IPS-18a (cell line): ENCODE measurements at regions not wholly inside any gene's neighbourhood (a gene's known extent, or its start where the extent isn't known, plus 50 kb on each side); places are given as distances from the start of the nearest gene placed in this dataset.

Source experiments
- H3K27ac ChIP-seq: one replicate; pipeline ENCODE4 v1.5.1; 2013; ENCODE audit warnings: low read length
- H3K27me3 ChIP-seq: one replicate; pipeline ENCODE4 v1.6.1; 2013; ENCODE audit warnings: mild to moderate bottlenecking, low read length; ENCODE audit not compliant: control insufficient read depth, insufficient read depth
- H3K36me3 ChIP-seq: one replicate; pipeline ENCODE4 v1.6.1; 2013; ENCODE audit warnings: low read depth, low read length; ENCODE audit not compliant: control insufficient read depth
- H3K4me1 ChIP-seq: one replicate; pipeline ENCODE4 v1.6.1; 2013; ENCODE audit warnings: low read depth, low read length; ENCODE audit not compliant: control insufficient read depth
- H3K4me3 ChIP-seq: one replicate; pipeline ENCODE4 v1.5.1; 2013; ENCODE audit warnings: low read length
- H3K9ac ChIP-seq: one replicate; pipeline ENCODE4 v1.6.1; 2013; ENCODE audit warnings: mild to moderate bottlenecking, low read length, moderate library complexity
- H3K9me3 ChIP-seq: one replicate; pipeline ENCODE4 v1.6.1; 2013; ENCODE audit warnings: low read depth, low read length; ENCODE audit not compliant: control insufficient read depth

- H3K4me3 ChIP-seq = no peak overlapping the region
- H3K9ac ChIP-seq = no peak overlapping the region
- no peaks in the 10 kb centered on the region for H3K4me1 ChIP-seq
- H3K9me3 ChIP-seq = no peaks in the 10 kb centered on the region
- H3K27ac ChIP-seq = no peak overlapping the region
- no peaks in the 10 kb centered on the region for H3K27me3 ChIP-seq
- no peaks in the 10 kb centered on the region for H3K36me3 ChIP-seq
Measured at GRCh38 chr18:75927791-75928190, 500.3 kb upstream of the SMIM21 start.

DNA sequence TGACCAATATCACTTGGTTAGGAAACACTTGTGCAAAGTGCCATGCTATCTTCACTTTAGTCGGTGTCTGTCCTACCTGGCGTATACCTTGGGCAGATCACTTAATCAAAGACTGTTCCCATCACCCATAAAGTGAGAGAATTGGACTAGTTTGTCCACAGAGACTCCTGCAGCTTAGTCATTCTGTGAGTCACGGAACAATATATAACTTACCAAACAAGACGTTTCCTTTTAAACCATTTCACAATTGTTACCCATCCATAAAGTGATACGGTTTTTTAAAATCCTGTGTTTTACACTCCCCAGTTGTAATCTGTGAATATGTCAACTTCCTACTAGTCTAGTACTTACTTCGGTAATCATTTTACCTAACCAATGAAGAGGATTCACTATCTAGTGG, 499.3 kb upstream of the SMIM21 start:
- Histone ChIP-seq H3K27ac (no peak overlapping the region), H3K36me3 (no peaks in the 10 kb centered on the region), H3K27me3 (no peaks in the 10 kb centered on the region), H3K9ac (no peak overlapping the region), H3K9me3 (no peaks in the 10 kb centered on the region), H3K4me1 (no peaks in the 10 kb centered on the region), H3K4me3 (no peak overlapping the region)

GRCh38 chr18:75923169-75923568, 495.7 kb upstream of the SMIM21 start:
- Histone ChIP-seq H3K27me3 (no peaks in the 10 kb centered on the region), H3K4me3 (no peak overlapping the region), H3K9ac (no peak overlapping the region), H3K36me3 (no peaks in the 10 kb centered on the region), H3K4me1 (no peaks in the 10 kb centered on the region), H3K9me3 (no peaks in the 10 kb centered on the region), H3K27ac (no peak overlapping the region)

DNA sequence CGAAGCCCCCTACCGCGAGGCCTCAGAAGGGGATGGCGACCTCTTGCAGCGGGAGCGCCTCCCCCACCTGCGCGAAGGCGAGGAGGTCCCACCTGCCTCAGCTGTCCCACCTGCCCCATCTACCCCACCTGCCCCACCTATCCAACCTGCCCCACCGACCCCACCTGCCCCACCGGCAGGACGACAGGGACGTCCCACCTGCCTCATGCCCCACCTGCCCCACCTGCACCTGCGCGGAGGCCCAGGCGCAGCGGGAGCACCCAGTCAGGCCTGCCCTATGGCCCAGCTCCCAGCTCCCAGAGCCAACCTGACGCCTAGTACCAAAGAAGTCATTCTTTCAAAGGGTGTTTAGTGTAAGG, 489.1 kb upstream of the SMIM21 start:
- Histone ChIP-seq H3K9me3 (no peaks in the 10 kb centered on the region), H3K4me3 (peak overlapping the region; percentile 63), H3K9ac (no peak overlapping the region)

DNA sequence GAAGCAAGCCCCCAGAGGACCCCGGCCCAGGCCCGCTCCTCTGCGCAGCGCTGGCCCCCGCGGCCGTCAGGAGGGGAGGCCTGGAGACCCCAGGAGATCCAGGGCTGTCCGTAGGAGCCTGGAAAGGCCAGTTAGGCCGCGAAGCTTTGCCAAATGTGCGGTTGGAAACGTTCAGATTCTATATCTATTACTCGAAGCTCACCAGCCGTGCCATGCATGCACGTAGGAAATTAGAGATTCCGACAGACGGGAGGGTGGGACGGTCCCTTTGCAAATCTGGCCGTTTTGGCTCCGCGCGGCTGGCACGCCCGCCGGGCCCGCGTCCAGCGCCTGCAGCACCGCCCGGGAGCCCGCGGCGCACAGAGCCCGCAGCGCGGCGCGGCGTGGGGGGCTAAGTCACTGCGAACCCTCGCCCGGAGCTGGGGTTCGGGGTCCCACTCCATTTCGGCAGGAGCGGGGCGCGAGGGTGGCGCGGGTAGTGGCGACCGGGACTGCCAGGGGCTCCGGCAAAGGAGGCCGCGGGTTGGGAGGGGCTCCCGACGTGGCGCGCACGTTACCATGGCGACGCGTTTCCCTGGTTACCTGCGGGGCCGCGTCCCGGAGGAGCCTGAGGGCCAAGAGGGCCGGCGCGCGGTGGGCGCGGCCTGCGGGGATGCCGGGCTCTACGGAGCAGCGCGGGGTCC, 488.6 kb upstream of the SMIM21 start:
- H3K9me3 ChIP-seq = no peaks in the 10 kb centered on the region
- peak overlapping the region; percentile 17 for H3K9ac ChIP-seq
- H3K36me3 ChIP-seq = no peaks in the 10 kb centered on the region
- H3K27ac ChIP-seq = no peak overlapping the region
- peaks cover 17% of the 10 kb centered on the region for H3K27me3 ChIP-seq
- H3K4me3 ChIP-seq = peak overlapping the region; percentile 63
- H3K4me1 ChIP-seq = peaks cover under 1% of the 10 kb centered on the region

More for the DNA sequence above, 489.1 kb upstream of the SMIM21 start:
- no peaks in the 10 kb centered on the region for H3K4me1 ChIP-seq
- H3K36me3 ChIP-seq = no peaks in the 10 kb centered on the region
- no peak overlapping the region for H3K27ac ChIP-seq
- peaks cover 17% of the 10 kb centered on the region for H3K27me3 ChIP-seq

- H3K9me3 ChIP-seq = no peaks in the 10 kb centered on the region
- no peaks in the 10 kb centered on the region for H3K36me3 ChIP-seq
- no peak overlapping the region for H3K4me3 ChIP-seq
- no peak overlapping the region for H3K27ac ChIP-seq
- H3K4me1 ChIP-seq = peaks cover 8% of the 10 kb centered on the region
- H3K27me3 ChIP-seq = peaks cover 17% of the 10 kb centered on the region
- no peak overlapping the region for H3K9ac ChIP-seq
Measured at GRCh38 chr18:75912829-75913228, 485.3 kb upstream of the SMIM21 start.

GRCh38 chr18:75904416-75904815, 476.9 kb upstream of the SMIM21 start:
- no peak overlapping the region for H3K4me3 ChIP-seq
- H3K9me3 ChIP-seq = no peaks in the 10 kb centered on the region
- H3K27ac ChIP-seq = no peak overlapping the region
- no peak overlapping the region for H3K9ac ChIP-seq
- H3K4me1 ChIP-seq = no peaks in the 10 kb centered on the region
- no peaks in the 10 kb centered on the region for H3K36me3 ChIP-seq
- H3K27me3 ChIP-seq = no peaks in the 10 kb centered on the region

- H3K36me3 ChIP-seq = no peaks in the 10 kb centered on the region
- no peaks in the 10 kb centered on the region for H3K27me3 ChIP-seq
- no peak overlapping the region for H3K4me3 ChIP-seq
- H3K9ac ChIP-seq = no peak overlapping the region
- peaks cover 5% of the 10 kb centered on the region for H3K4me1 ChIP-seq
- no peaks in the 10 kb centered on the region for H3K9me3 ChIP-seq
- no peak overlapping the region for H3K27ac ChIP-seq
Measured at GRCh38 chr18:75898651-75899050, 471.1 kb upstream of the SMIM21 start.

DNA sequence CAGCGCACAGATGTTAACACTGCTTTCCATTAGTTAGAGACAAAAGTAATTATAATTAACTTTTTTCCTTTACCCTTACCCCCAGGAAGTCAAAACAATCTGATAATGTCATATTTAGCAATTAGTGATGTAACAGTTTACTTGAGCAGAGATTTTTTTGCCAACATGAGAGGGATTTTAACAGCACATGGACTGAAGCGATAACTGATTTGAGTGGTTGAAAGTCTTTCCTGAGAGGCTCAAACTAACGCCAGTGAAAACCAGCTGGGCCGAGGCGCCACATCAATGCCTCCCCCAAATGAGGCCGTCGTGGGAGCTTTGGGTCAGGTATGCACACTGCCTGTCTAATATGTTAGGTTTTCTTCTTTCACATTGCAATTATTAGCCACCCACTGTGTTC, 469.9 kb upstream of the SMIM21 start:
- Histone ChIP-seq H3K27me3 (no peaks in the 10 kb centered on the region), H3K4me1 (peaks cover 5% of the 10 kb centered on the region), H3K9me3 (no peaks in the 10 kb centered on the region)

GRCh38 chr18:75896865-75897264, 469.4 kb upstream of the SMIM21 start:
- H3K9ac ChIP-seq = no peak overlapping the region
- H3K4me3 ChIP-seq = no peak overlapping the region
- no peaks in the 10 kb centered on the region for H3K36me3 ChIP-seq
- no peak overlapping the region for H3K27ac ChIP-seq
- H3K27me3 ChIP-seq = no peaks in the 10 kb centered on the region
- H3K9me3 ChIP-seq = no peaks in the 10 kb centered on the region
- H3K4me1 ChIP-seq = peaks cover 5% of the 10 kb centered on the region

More for the DNA sequence above, 469.9 kb upstream of the SMIM21 start:
- Histone ChIP-seq H3K4me3 (no peak overlapping the region), H3K27ac (no peak overlapping the region), H3K36me3 (no peaks in the 10 kb centered on the region), H3K9ac (no peak overlapping the region)

GRCh38 chr18:75895135-75895534, 467.6 kb upstream of the SMIM21 start:
- Histone ChIP-seq H3K27ac (no peak overlapping the region), H3K4me1 (peaks cover 5% of the 10 kb centered on the region), H3K27me3 (no peaks in the 10 kb centered on the region), H3K9ac (no peak overlapping the region), H3K9me3 (no peaks in the 10 kb centered on the region), H3K36me3 (no peaks in the 10 kb centered on the region), H3K4me3 (no peak overlapping the region)

GRCh38 chr18:75884728-75885127, 457.2 kb upstream of the SMIM21 start:
- H3K36me3 ChIP-seq = no peaks in the 10 kb centered on the region
- no peaks in the 10 kb centered on the region for H3K9me3 ChIP-seq
- no peak overlapping the region for H3K4me3 ChIP-seq
- H3K9ac ChIP-seq = no peak overlapping the region
- H3K27me3 ChIP-seq = no peaks in the 10 kb centered on the region
- H3K4me1 ChIP-seq = no peaks in the 10 kb centered on the region
- H3K27ac ChIP-seq = no peak overlapping the region
